Heart right ventricle (tissue), 16 donors: ENCODE measurements at regions not wholly inside any gene's neighbourhood (a gene's known extent, or its start where the extent isn't known, plus 50 kb on each side); places are given as distances from the start of the nearest gene placed in this dataset.
"Not testable (repeated sequence)": the region's sequence is repeated elsewhere in the genome, so short reads cannot be mapped to it uniquely, and the experiment has no call there.

Experiments used
- ATAC-seq, 8 donors: fragments of 200-7000 bp; cut with Tn5 transposase; one replicate each; pipeline ENCODE4 v1.9.1; 2020; ENCODE audit warnings: mild to moderate bottlenecking in 8 of 8, moderate library complexity in 8 of 8, moderate number of reproducible peaks in 1 of 8
- DNase-seq, 2 donors: peaks; one replicate each; pipeline ENCODE4 v3.0.0-alpha.2; 2020
- H3K27ac ChIP-seq, 10 donors: fragments of 200-600 bp; sonication (generic) in 2 of 10; one replicate each; pipeline versions ENCODE4 v1.5.0 to v1.8.0; 2020 to 2022; ENCODE audit warnings: mild to moderate bottlenecking in 3 of 10
- H3K27me3 ChIP-seq, 7 donors: fragments of 200-600 bp; one replicate each; pipeline ENCODE4 v1.8.0; 2021 to 2022; ENCODE audit warnings: mild to moderate bottlenecking in 2 of 7
- H3K36me3 ChIP-seq, 9 donors: fragments of 200-600 bp; sonication (generic) in 1 of 9; one replicate each; pipeline versions ENCODE4 v1.5.0 to v1.8.0; 2020 to 2022; ENCODE audit warnings: mild to moderate bottlenecking in 2 of 9
- H3K4me1 ChIP-seq, 9 donors: fragments of 200-600 bp; sonication (generic) in 1 of 9; one replicate each; pipeline versions ENCODE4 v1.5.0 to v1.8.0; 2020 to 2022; ENCODE audit warnings: mild to moderate bottlenecking in 4 of 9
- H3K4me3 ChIP-seq, 10 donors: fragments of 200-600 bp; sonication (generic) in 2 of 10; one replicate each; pipeline versions ENCODE4 v1.5.0 to v1.8.0; 2020 to 2022; ENCODE audit warnings: mild to moderate bottlenecking in 7 of 10, moderate library complexity in 2 of 10
- H3K9me3 ChIP-seq, 11 donors: fragments of 200-600 bp in 10 of 11; sonication (generic) in 2 of 11; one replicate each; pipeline versions ENCODE4 v1.5.0 to v1.8.0; 2013 to 2022; ENCODE audit warnings: mild to moderate bottlenecking in 2 of 11, control low read depth in 1 of 11, moderate library complexity in 1 of 11
- WGBS, 2 donors: extraction: QIAGEN DNeasy Blood & Tissue Kit; methylation state at CpG; one replicate each; pipeline ENCODE4 v1.1.7; 2013; ENCODE audit warnings: inconsistent platforms in 1 of 2; 5-methylcytosine and 5-hydroxymethylcytosine counted together
- intact Hi-C, 10 donors: fragments of 100-400 bp; cut with DNase I; formaldehyde crosslinking; loops; one replicate each; pipeline versions ENCODE4 v1.11.1 to v1.14.2; 2022
- TF ChIP-seq, protein P1 (sequence below), 9 donors: fragments of 200-600 bp; sonication (generic) in 2 of 9; IDR thresholded peaks; one replicate each; pipeline versions ENCODE4 v1.5.0 to v1.8.0; 2021 to 2022; ENCODE audit warnings: antibody characterized with exemption in 9 of 9, mild to moderate bottlenecking in 5 of 9, moderate library complexity in 1 of 9
- donor health status: Arrhythmogenic right ventricular cardiomyopathy.
- donor health status: ischemic (EF 13 %, LVEDD 7.1; RV severe dilation, severe dysfunction).
- donor health status: healthy with polysubstance abuse.
- donor health status: DM: no; HTN: yes; CAD: no.
- donor health status: DM: no; HTN: no; CAD: no.
- donor health status: ischemic (EF 25% LVEDD 6.9; RV normal size, moderate dysfunction).
- donor health status: ischemic (EF 25% LVEDD 5.7; RV mildly dilated, moderate dysfunction).
- donor health status: healthy.
- donor health status: DM: yes; HTN: yes; CAD: no.
- donor health status: Ischemic cardiomyopathy.
- donor health status: ischemic (EF 35%, LVEDD 5.7; RV mildly dilated, moderate dysfunction).
- donor health status: nonischemic (EF 11% LVEDD 7.7; RV severe dilation, severe dysfunction).
- donor health status: DM: yes; HTN: yes; CAD: no.
- donor health status: PGD.
- donor health status: ischemic (EF 29% LVEDD 5.4; RV normal size, mild dysfunction).
- donor health status: nonischemic (EF 23%, LVEDD 6.1; RV moderate dilation, normal function).

DNA sequence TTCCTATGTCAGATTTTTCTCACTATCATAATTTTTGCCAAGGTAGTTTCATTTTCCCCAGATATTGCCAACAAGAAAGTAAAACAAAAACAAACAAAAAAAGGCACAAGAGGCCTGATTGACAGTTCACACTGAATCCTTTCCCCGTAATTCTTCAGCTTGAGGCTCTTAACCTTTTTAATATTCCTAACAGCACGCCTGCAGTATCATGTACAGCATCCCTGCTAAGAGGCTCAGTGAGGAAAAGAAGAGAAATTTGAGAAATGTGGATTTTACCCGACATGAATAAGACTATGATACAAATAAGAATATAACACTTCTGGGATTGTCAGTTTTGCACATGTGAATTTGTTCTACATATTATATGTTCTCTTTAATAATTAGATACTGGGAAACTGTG, 182.4 kb upstream of the CDK1 start:
- Histone ChIP-seq H3K27ac (no peak overlapping the region), H3K9me3 (no peaks in the 10 kb centered on the region), H3K36me3 (no peaks in the 10 kb centered on the region), H3K27me3 (no peaks in the 10 kb centered on the region), H3K4me3 (no peak overlapping the region), H3K4me1 (no peaks in the 10 kb centered on the region)
- WGBS, 2 donors, result 84 to 85% methylated on average over 3 of the region's 3 CpGs
- ATAC-seq (no peak), DNase-seq (no peak)
- intact Hi-C loops, result no loop called here
- TF ChIP-seq, protein P1, sequence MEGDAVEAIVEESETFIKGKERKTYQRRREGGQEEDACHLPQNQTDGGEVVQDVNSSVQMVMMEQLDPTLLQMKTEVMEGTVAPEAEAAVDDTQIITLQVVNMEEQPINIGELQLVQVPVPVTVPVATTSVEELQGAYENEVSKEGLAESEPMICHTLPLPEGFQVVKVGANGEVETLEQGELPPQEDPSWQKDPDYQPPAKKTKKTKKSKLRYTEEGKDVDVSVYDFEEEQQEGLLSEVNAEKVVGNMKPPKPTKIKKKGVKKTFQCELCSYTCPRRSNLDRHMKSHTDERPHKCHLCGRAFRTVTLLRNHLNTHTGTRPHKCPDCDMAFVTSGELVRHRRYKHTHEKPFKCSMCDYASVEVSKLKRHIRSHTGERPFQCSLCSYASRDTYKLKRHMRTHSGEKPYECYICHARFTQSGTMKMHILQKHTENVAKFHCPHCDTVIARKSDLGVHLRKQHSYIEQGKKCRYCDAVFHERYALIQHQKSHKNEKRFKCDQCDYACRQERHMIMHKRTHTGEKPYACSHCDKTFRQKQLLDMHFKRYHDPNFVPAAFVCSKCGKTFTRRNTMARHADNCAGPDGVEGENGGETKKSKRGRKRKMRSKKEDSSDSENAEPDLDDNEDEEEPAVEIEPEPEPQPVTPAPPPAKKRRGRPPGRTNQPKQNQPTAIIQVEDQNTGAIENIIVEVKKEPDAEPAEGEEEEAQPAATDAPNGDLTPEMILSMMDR (IDR thresholded peaks at IDR 0.05), result no peak

DNA sequence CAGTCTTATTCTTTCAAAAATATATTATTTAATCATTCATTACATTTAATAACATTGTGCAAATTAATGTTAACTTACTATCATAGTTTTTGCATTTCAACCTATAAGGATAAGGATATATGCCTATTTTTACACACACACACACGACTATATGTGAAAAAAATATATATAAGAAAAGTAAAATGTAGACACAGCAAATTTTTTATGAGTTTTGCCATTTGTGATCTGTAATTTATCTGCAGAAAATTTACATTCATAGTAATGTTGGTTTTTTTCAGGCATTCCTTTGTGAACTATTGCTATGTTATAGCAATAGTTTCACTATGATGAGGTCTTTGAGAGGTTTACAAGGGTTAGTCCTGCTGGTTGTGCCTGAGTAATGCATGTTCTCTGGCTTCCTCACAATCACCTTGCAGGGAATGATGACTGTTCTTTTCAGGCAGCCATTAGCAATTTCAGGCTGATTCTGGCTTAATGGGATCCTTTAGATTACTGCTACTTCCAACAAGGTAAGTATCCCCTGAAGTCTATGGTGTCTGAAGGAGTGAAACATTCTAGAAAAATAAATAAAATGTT, 183.7 kb upstream of the CDK1 start:
- H3K27me3 ChIP-seq, result no peaks in the 10 kb centered on the region
- 77 to 84% methylated on average over 1 of the region's 1 CpG for WGBS, 2 donors
- no peaks in the 10 kb centered on the region for H3K36me3 ChIP-seq
- no peak overlapping the region for H3K4me3 ChIP-seq
- no peaks in the 10 kb centered on the region for H3K4me1 ChIP-seq
- ATAC-seq (no peak), DNase-seq (no peak)
- H3K27ac ChIP-seq, result no peak overlapping the region
- H3K9me3 ChIP-seq, result no peaks in the 10 kb centered on the region
- TF ChIP-seq, protein P1 (IDR thresholded peaks at IDR 0.05), result no peak
- intact Hi-C loops, result no loop called here

DNA sequence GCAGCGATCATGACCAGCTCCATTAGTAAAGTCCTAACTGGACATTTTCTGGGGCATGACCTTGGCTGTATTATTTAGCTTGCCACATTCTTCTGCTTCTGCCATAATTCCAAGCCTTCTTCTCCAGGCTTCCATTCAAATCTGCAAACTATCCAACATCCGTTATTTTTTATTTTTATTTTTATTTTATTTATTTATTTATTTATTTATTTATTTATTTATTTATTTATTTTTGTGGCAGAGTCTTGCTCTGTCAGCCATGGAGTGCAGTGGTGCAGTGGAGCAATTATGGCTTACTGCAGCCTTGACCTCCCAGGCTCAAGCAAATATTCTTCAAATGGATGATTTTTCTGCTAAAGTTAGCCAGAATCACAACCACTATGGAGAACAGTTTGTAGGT, 187.2 kb upstream of the CDK1 start:
- H3K9me3 ChIP-seq, result no peaks in the 10 kb centered on the region
- WGBS, 2 donors, result 72 to 78% methylated on average over 2 of the region's 2 CpGs
- H3K36me3 ChIP-seq, result no peaks in the 10 kb centered on the region
- no peaks in the 10 kb centered on the region for H3K27me3 ChIP-seq
- no peak overlapping the region for H3K4me3 ChIP-seq
- ATAC-seq (no peak), DNase-seq (no peak)
- intact Hi-C loops, result no loop called here
- TF ChIP-seq, protein P1 (IDR thresholded peaks at IDR 0.05), result no peak
- no peak overlapping the region for H3K27ac ChIP-seq
- no peaks in the 10 kb centered on the region for H3K4me1 ChIP-seq

DNA sequence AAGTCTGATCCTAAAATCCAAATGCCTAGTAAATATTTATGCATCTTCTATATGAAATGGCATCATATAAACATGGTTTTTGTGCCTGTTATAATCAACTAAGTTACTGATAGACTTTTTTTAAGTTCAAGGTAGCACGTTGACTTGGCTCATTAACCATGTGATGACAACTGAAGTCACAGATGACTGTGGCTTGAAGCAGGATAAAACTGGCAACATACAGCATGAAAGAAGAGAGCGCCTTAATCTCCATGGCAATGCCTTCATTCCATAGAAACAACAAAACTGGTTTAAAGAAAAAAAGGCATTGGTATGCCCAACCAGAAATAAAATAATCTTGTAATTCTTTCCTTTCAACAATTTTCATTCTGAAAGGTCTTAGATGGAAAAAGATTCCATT, 188.9 kb upstream of the CDK1 start:
- ATAC-seq (no peak), DNase-seq (no peak)
- Histone ChIP-seq H3K27me3 (no peaks in the 10 kb centered on the region), H3K4me3 (no peak overlapping the region), H3K27ac (no peak overlapping the region), H3K9me3 (no peaks in the 10 kb centered on the region), H3K4me1 (no peaks in the 10 kb centered on the region), H3K36me3 (no peaks in the 10 kb centered on the region)
- TF ChIP-seq, protein P1 (IDR thresholded peaks at IDR 0.05), result no peak
- 50 to 59% methylated on average over 2 of the region's 2 CpGs for WGBS, 2 donors
- intact Hi-C loops, result no loop called here

DNA sequence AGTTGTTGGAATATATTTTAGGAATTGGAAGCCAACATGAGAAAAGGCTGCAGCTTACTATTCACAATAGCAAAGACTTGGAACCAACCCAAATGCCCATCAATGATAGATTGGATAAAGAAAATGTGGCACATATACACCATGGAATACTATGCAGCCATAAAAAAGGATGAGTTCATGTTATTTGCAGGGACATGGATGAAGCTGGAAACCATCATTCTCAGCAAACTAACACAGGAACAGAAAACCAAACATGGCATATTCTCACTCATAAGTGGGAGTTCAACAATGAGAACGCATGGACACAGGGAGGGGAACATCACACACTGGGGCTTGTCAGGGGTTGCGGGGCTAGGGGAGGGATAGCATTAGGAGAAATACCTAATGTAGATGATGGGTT, 192.1 kb upstream of the ANK3 start:
- WGBS, 2 donors, result 94 to 97% methylated on average over 2 of the region's 2 CpGs
- intact Hi-C loops, H3K27ac ChIP-seq: not testable (repeated sequence)

More for the DNA sequence above, 192.1 kb upstream of the ANK3 start:
- not testable (repeated sequence) for ATAC-seq, H3K36me3 ChIP-seq, H3K4me1 ChIP-seq, H3K9me3 ChIP-seq, DNase-seq, H3K27me3 ChIP-seq, H3K4me3 ChIP-seq
